Muscle layer of colon (tissue), 2 donors: ENCODE measurements at regions not wholly inside any gene's neighbourhood (a gene's known extent, or its start where the extent isn't known, plus 50 kb on each side); places are given as distances from the start of the nearest gene placed in this dataset.

Experiments
- H3K27ac ChIP-seq: one replicate; pipeline ENCODE4 v1.7.0; 2013; ENCODE audit warnings: low read depth, mild to moderate bottlenecking, low read length, moderate library complexity
- H3K27me3 ChIP-seq, 2 donors: one replicate each; pipeline ENCODE4 v1.7.0; 2013; ENCODE audit warnings: low read length in 2 of 2, mild to moderate bottlenecking in 2 of 2; ENCODE audit not compliant: insufficient read depth in 2 of 2, control insufficient read depth in 1 of 2
- H3K36me3 ChIP-seq: one replicate; pipeline ENCODE4 v1.7.0; 2013; ENCODE audit warnings: mild to moderate bottlenecking, low read length; ENCODE audit not compliant: insufficient read depth
- H3K4me1 ChIP-seq: one replicate; pipeline ENCODE4 v1.7.0; 2013; ENCODE audit warnings: mild to moderate bottlenecking, low read length; ENCODE audit not compliant: insufficient read depth
- H3K4me3 ChIP-seq, 2 donors: one replicate each; pipeline ENCODE4 v1.7.0; 2013; ENCODE audit warnings: low read length in 2 of 2, low read depth in 1 of 2, mild to moderate bottlenecking in 1 of 2, moderate library complexity in 1 of 2
- H3K9ac ChIP-seq: one replicate; pipeline ENCODE4 v1.7.0; 2013; ENCODE audit warnings: low read length
- H3K9me3 ChIP-seq: one replicate; pipeline ENCODE4 v1.7.0; 2013; ENCODE audit warnings: mild to moderate bottlenecking, low read length
- donor health status: abdominal sarcoma.
- donor health status: Adenocarcinoma of cecum.

- H3K27me3 ChIP-seq, result no peaks in the 10 kb centered on the region
- H3K4me3 ChIP-seq, result no peak overlapping the region
- H3K9ac ChIP-seq, result no peak overlapping the region
- no peaks in the 10 kb centered on the region for H3K36me3 ChIP-seq
- H3K4me1 ChIP-seq, result no peaks in the 10 kb centered on the region
- H3K27ac ChIP-seq, result no peak overlapping the region
- H3K9me3 ChIP-seq, result no peaks in the 10 kb centered on the region
Observed at GRCh38 chr12:88662093-88662492, 81.8 kb upstream of the KITLG start.

- no peaks in the 10 kb centered on the region for H3K36me3 ChIP-seq
- H3K27ac ChIP-seq, result no peak overlapping the region
- H3K27me3 ChIP-seq, result no peaks in the 10 kb centered on the region
- H3K9me3 ChIP-seq, result no peaks in the 10 kb centered on the region
- no peak overlapping the region for H3K9ac ChIP-seq
- H3K4me1 ChIP-seq, result no peaks in the 10 kb centered on the region
- no peak overlapping the region for H3K4me3 ChIP-seq
Observed at GRCh38 chr12:88658009-88658408, 77.7 kb upstream of the KITLG start.

- Histone ChIP-seq H3K9ac (no peak overlapping the region), H3K36me3 (no peaks in the 10 kb centered on the region), H3K4me3 (no peak overlapping the region), H3K4me1 (no peaks in the 10 kb centered on the region), H3K27me3 (no peaks in the 10 kb centered on the region), H3K9me3 (no peaks in the 10 kb centered on the region), H3K27ac (no peak overlapping the region)
Observed at GRCh38 chr12:88650715-88651114, 70.4 kb upstream of the KITLG start.

GRCh38 chr12:88648625-88649024, 68.4 kb upstream of the KITLG start:
- no peaks in the 10 kb centered on the region for H3K36me3 ChIP-seq
- no peaks in the 10 kb centered on the region for H3K9me3 ChIP-seq
- H3K27ac ChIP-seq, result no peak overlapping the region
- no peaks in the 10 kb centered on the region for H3K27me3 ChIP-seq
- H3K4me1 ChIP-seq, result no peaks in the 10 kb centered on the region
- no peak overlapping the region for H3K9ac ChIP-seq
- no peak overlapping the region for H3K4me3 ChIP-seq

GRCh38 chr12:88646824-88647223, 66.6 kb upstream of the KITLG start:
- Histone ChIP-seq H3K27me3 (no peaks in the 10 kb centered on the region), H3K4me3 (no peak overlapping the region), H3K9ac (no peak overlapping the region), H3K9me3 (no peaks in the 10 kb centered on the region), H3K27ac (no peak overlapping the region), H3K4me1 (no peaks in the 10 kb centered on the region), H3K36me3 (no peaks in the 10 kb centered on the region)

GRCh38 chr12:88645816-88646215, 65.5 kb upstream of the KITLG start:
- Histone ChIP-seq H3K27me3 (no peaks in the 10 kb centered on the region), H3K4me1 (no peaks in the 10 kb centered on the region), H3K27ac (no peak overlapping the region), H3K4me3 (no peak overlapping the region), H3K9me3 (no peaks in the 10 kb centered on the region), H3K36me3 (no peaks in the 10 kb centered on the region), H3K9ac (no peak overlapping the region)

GRCh38 chr12:88644946-88645702, 64.9 kb upstream of the KITLG start:
- Histone ChIP-seq H3K9ac (no peak overlapping the region), H3K27ac (no peak overlapping the region), H3K4me1 (no peaks in the 10 kb centered on the region), H3K4me3 (no peak overlapping the region), H3K9me3 (no peaks in the 10 kb centered on the region), H3K36me3 (no peaks in the 10 kb centered on the region), H3K27me3 (no peaks in the 10 kb centered on the region)

- Histone ChIP-seq H3K4me1 (peaks cover 11% of the 10 kb centered on the region), H3K36me3 (no peaks in the 10 kb centered on the region), H3K9ac (no peak overlapping the region), H3K27ac (no peak overlapping the region), H3K4me3 (no peak overlapping the region), H3K9me3 (no peaks in the 10 kb centered on the region), H3K27me3 (no peaks in the 10 kb centered on the region)
Observed at GRCh38 chr12:88643685-88644084, 63.4 kb upstream of the KITLG start.

- no peaks in the 10 kb centered on the region for H3K36me3 ChIP-seq
- H3K4me1 ChIP-seq, result peaks cover 14% of the 10 kb centered on the region
- no peaks in the 10 kb centered on the region for H3K9me3 ChIP-seq
- no peaks in the 10 kb centered on the region for H3K27me3 ChIP-seq
- H3K9ac ChIP-seq, result no peak overlapping the region
- H3K27ac ChIP-seq, result no peak overlapping the region
- no peak overlapping the region for H3K4me3 ChIP-seq
Observed at GRCh38 chr12:88642675-88643431, 62.6 kb upstream of the KITLG start.

- no peak overlapping the region for H3K9ac ChIP-seq
- H3K4me1 ChIP-seq, result peaks cover 14% of the 10 kb centered on the region
- peak overlapping the region; percentile 7 for H3K27ac ChIP-seq
- no peaks in the 10 kb centered on the region for H3K27me3 ChIP-seq
- no peaks in the 10 kb centered on the region for H3K36me3 ChIP-seq
- peak overlapping the region in 1 of 2 donors; percentile 16 for H3K4me3 ChIP-seq
- H3K9me3 ChIP-seq, result no peaks in the 10 kb centered on the region
Observed at GRCh38 chr12:88638966-88639760, 58.9 kb upstream of the KITLG start.

GRCh38 chr12:88638388-88638787, 58.1 kb upstream of the KITLG start:
- Histone ChIP-seq H3K9ac (no peak overlapping the region), H3K27me3 (no peaks in the 10 kb centered on the region), H3K9me3 (no peaks in the 10 kb centered on the region), H3K36me3 (no peaks in the 10 kb centered on the region), H3K27ac (peak overlapping the region; percentile 7), H3K4me3 (no peak overlapping the region), H3K4me1 (peaks cover 14% of the 10 kb centered on the region)
